Esophagus muscularis mucosa (tissue), 4 donors: ENCODE measurements at regions not wholly inside any gene's neighbourhood (a gene's known extent, or its start where the extent isn't known, plus 50 kb on each side); places are given as distances from the start of the nearest gene placed in this dataset.

ENCODE experiments used
- DNase-seq: peaks from one replicate; pipeline ENCODE4 v3.0.0-alpha.2; 2017; ENCODE audit errors: extremely low spot score
- H3K27ac ChIP-seq, 4 donors: fragments of 200-600 bp; sonication (generic); replicated peaks in 1 of 4; 1 replicate in 3 of 4; 2 replicates in 1 of 4; pipeline ENCODE4 v1.5.1; 2016 to 2019; ENCODE audit warnings: mild to moderate bottlenecking in 1 of 4
- H3K27me3 ChIP-seq, 4 donors: fragments of 200-600 bp; sonication (generic); one replicate each; pipeline versions ENCODE4 v1.5.1 to v1.6.0; 2016 to 2019
- H3K36me3 ChIP-seq, 4 donors: fragments of 200-600 bp; sonication (generic); one replicate each; pipeline ENCODE4 v1.5.1; 2016 to 2019
- H3K4me1 ChIP-seq, 4 donors: fragments of 200-600 bp; sonication (generic); one replicate each; pipeline ENCODE4 v1.5.1; 2016 to 2019
- H3K4me3 ChIP-seq, 4 donors: fragments of 200-600 bp; sonication (generic); 1 replicate in 2 of 4; 2 replicates in 2 of 4; pipeline ENCODE4 v1.5.1; 2016 to 2019; ENCODE audit warnings: mild to moderate bottlenecking in 4 of 4, moderate library complexity in 1 of 4
- H3K9me3 ChIP-seq, 4 donors: fragments of 200-600 bp; sonication (generic); 1 replicate in 3 of 4; 2 replicates in 1 of 4; pipeline ENCODE4 v1.5.1; 2016 to 2019
- EP300 ChIP-seq: sonication (generic); formaldehyde crosslinking; IDR thresholded peaks from one replicate; pipeline ENCODE4 v1.6.1; 2017; ENCODE audit warnings: antibody characterized with exemption
- POLR2A ChIP-seq: fragments of 450-650 bp; IDR thresholded peaks from one replicate; pipeline ENCODE4 v1.6.1; 2017; ENCODE audit warnings: antibody characterized with exemption, moderate library complexity, mild to moderate bottlenecking, low read depth
- POLR2AphosphoS5 ChIP-seq, 2 donors: sonication (generic); formaldehyde crosslinking; IDR thresholded peaks; one replicate each; pipeline ENCODE4 v1.6.1; 2017; ENCODE audit warnings: antibody characterized with exemption in 2 of 2
- WGBS: methylation state at CpG from one replicate; pipeline ENCODE4 v1.1.5; 2018; 5-methylcytosine and 5-hydroxymethylcytosine counted together
- intact Hi-C: fragments of 100-400 bp; cut with DNase I; formaldehyde crosslinking; loops from one replicate; pipeline ENCODE4 v1.15.1; 2023
- TF ChIP-seq, protein P1 (sequence below), 3 experiments: fragments of 200-600 bp in 2 of 3; fragments of 450-650 bp in 1 of 3; sonication (generic) in 2 of 3; IDR thresholded peaks; one replicate each; pipeline ENCODE4 v1.5.1; 2017 to 2019; ENCODE audit warnings: antibody characterized with exemption in 3 of 3, mild to moderate bottlenecking in 2 of 3, moderate library complexity in 1 of 3

DNA sequence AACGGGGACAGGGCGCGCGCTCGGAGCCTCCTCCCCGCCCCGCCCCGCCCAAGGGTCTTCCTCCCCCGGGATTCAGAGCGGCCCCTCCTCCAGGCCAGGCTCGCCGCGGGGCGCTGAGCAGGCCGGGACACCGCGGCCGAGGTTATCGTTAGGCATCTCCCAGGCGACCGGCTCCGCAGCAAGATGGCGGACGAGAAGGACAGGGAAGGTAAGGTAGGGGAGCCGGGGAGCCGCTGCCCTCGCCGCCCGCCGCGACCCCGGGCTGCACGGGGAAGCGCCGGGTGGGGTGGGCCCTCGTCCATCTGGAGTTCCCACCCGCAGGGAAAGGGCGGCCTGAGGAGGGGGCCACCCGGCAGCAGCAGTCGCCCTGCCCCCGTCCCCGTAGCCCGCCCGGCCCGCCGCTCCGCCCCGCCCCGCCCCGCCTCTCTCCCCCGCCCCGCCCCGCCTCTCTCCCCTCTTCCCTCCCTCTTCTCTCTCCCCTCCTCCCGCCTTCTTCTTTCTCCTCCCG is 105.9 kb upstream of the HNRNPU start:
- peaks cover 0 to 6% (median 0%) of the 10 kb centered on the region in 4 donors for H3K27me3 ChIP-seq
- TF ChIP-seq, protein P1, sequence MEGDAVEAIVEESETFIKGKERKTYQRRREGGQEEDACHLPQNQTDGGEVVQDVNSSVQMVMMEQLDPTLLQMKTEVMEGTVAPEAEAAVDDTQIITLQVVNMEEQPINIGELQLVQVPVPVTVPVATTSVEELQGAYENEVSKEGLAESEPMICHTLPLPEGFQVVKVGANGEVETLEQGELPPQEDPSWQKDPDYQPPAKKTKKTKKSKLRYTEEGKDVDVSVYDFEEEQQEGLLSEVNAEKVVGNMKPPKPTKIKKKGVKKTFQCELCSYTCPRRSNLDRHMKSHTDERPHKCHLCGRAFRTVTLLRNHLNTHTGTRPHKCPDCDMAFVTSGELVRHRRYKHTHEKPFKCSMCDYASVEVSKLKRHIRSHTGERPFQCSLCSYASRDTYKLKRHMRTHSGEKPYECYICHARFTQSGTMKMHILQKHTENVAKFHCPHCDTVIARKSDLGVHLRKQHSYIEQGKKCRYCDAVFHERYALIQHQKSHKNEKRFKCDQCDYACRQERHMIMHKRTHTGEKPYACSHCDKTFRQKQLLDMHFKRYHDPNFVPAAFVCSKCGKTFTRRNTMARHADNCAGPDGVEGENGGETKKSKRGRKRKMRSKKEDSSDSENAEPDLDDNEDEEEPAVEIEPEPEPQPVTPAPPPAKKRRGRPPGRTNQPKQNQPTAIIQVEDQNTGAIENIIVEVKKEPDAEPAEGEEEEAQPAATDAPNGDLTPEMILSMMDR (IDR thresholded peaks at IDR 0.05), result no peak
- no peak for TF ChIP-seq EP300
- TF ChIP-seq POLR2A, result peak; percentile 62
- peak in 1 of 2 donors; percentile 78 for TF ChIP-seq POLR2AphosphoS5 (IDR thresholded peaks at IDR 0.05)
- peak overlapping the region; percentile 96 to 100 (median 100) for H3K27ac ChIP-seq
- H3K4me3 ChIP-seq, result peak overlapping the region; percentile 82 to 89 (median 88)
- DNase-seq, result peak; percentile 95
- peaks cover 20 to 27% (median 24%) of the 10 kb centered on the region in 4 donors for H3K4me1 ChIP-seq
- H3K36me3 ChIP-seq, result no peaks in the 10 kb centered on the region
- H3K9me3 ChIP-seq, result no peaks in the 10 kb centered on the region
- intact Hi-C loops, result loop anchor here (2.0 kb wide), 2 partner anchors 105 to 135 kb away; partner anchors contain the start of genes COX20 and HNRNPU
- 0% methylated on average over 19 of the region's 55 CpGs for WGBS

DNA sequence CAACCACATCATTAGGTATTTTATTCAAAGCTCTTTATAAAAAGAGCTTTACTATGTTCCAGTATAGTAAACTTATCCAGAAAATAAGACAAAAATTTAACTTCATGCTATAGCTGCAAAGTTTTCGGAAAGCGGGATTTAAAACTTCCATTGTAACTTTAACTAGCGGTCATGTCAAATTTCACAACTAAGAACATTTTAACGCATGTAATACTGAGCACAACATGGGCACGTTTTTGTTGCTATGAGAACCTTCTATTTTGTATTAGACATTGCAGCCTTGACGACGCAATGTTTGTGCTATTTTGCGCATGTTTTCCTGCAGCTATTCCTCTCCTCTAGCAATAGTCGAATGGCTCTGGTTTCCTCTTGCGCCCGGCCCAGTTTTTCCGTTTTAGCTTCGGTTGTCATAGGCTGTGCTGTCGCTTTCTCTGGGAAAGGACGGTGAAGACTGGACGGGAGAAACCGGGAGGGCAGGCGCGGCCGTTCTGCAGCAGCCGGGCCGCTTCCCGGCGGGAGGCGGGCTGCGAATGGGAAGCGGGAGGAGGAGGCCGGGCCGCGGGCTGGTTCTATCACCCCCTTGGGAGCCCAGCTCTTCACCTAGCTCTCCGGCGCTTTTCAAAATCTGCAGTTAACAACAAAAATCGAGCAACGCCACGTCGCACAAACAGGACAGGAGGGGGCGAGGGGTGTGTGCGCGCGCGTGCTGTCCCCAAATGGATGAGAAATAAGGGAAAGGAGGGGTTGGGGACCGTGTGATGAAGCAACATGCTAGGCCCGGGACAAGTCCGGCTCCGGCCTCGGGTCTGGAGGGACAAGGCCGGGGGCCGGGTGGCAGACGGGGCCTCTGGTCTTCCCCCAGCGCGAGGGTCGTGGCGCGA is 105.3 kb upstream of the HNRNPU start:
- Histone ChIP-seq H3K4me1 (peaks cover 27 to 34% (median 31%) of the 10 kb centered on the region in 4 donors), H3K27me3 (peaks cover 0 to 6% (median 0%) of the 10 kb centered on the region in 4 donors), H3K4me3 (peak overlapping the region; percentile 82 to 89 (median 88)), H3K27ac (peak overlapping the region; percentile 96 to 100 (median 100)), H3K9me3 (no peaks in the 10 kb centered on the region), H3K36me3 (no peaks in the 10 kb centered on the region)
- peak; percentile 97 for DNase-seq
- intact Hi-C loops, result loop anchor here (2.0 kb wide), 2 partner anchors 105 to 135 kb away; partner anchors contain the start of genes COX20 and HNRNPU
- WGBS, result 1% methylated on average over 44 of the region's 54 CpGs
- TF ChIP-seq POLR2A (peak; percentile 52), EP300 (no peak), POLR2AphosphoS5 (IDR thresholded peaks at IDR 0.05) (peak; percentile 81 to 95)
- TF ChIP-seq, protein P1 (IDR thresholded peaks at IDR 0.05), result peak in 1 of 3 experiments; percentile 5

DNA sequence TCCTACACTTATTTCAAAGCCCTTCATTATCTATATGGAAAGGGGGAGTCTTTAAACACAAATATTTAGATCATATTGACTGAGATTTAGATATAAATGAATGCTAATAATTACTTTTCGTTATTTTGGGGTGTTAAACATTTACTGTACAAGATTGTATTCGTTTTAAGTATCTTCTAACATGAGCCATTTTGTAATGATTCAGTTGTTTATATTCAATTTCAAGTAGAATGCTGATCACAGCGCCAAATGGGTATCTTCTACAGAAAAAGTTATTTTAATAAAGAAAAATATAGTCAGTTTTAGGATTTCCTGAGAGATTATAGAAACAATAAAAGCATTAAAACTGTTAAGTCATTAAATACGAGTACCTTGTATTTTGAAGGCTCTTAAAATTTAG is 104.5 kb upstream of the HNRNPU start:
- intact Hi-C loops, result no loop called here
- no peak for DNase-seq
- Histone ChIP-seq H3K36me3 (no peaks in the 10 kb centered on the region), H3K27me3 (peaks cover 0 to 6% (median 0%) of the 10 kb centered on the region in 4 donors), H3K4me1 (peaks cover 31 to 41% (median 38%) of the 10 kb centered on the region in 4 donors), H3K4me3 (peak overlapping the region; percentile 82 to 89 (median 88)), H3K27ac (peak overlapping the region; percentile 96 to 100 (median 100)), H3K9me3 (no peaks in the 10 kb centered on the region)
- TF ChIP-seq, protein P1 (IDR thresholded peaks at IDR 0.05), result no peak
- TF ChIP-seq POLR2A (no peak), EP300 (no peak), POLR2AphosphoS5 (IDR thresholded peaks at IDR 0.05) (no peak)
- WGBS, result 25% methylated on average over 4 of the region's 4 CpGs

DNA sequence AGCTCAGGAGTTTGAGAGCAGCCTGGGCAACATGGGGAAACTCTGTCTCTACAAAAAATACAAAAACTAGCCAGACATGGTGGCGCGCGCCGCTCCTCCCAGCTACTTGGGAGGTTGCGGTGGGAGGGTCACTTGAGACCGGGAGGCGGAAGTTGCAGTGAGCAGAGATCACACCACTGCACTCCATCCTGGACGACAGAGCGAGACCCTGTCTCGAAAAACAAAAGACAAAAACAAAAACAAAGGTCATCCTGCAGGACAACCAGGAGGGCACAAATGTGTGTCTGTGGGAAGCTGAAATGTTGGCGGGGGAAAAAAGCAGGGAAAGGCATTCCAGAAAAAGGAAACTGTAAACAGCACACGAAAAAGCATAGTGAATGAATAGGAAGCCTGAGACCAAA is 104.1 kb upstream of the HNRNPU start:
- intact Hi-C loops, result no loop called here
- WGBS, result 64% methylated on average over 12 of the region's 12 CpGs
- no peak for DNase-seq
- Histone ChIP-seq H3K27me3 (peaks cover 0 to 6% (median 0%) of the 10 kb centered on the region in 4 donors), H3K27ac (peak overlapping the region; percentile 96 to 100 (median 100)), H3K9me3 (no peaks in the 10 kb centered on the region), H3K4me3 (peak overlapping the region in 2 of 4 donors; percentile 82 to 88), H3K36me3 (no peaks in the 10 kb centered on the region), H3K4me1 (peaks cover 31 to 45% (median 42%) of the 10 kb centered on the region in 4 donors)
- TF ChIP-seq EP300 (no peak), POLR2A (no peak), POLR2AphosphoS5 (IDR thresholded peaks at IDR 0.05) (no peak)
- TF ChIP-seq, protein P1 (IDR thresholded peaks at IDR 0.05), result no peak
